HepG2 (cell line): ENCODE measurements at regions not wholly inside any gene's neighbourhood (a gene's known extent, or its start where the extent isn't known, plus 50 kb on each side); places are given as distances from the start of the nearest gene placed in this dataset.

Experiments used
- FOSL1 ChIP-seq: sonication (generic); formaldehyde crosslinking; IDR thresholded peaks from 2 replicates; pipeline ENCODE4 v1.9.0; 2021; ENCODE audit warnings: missing genetic modification reagents, borderline replicate concordance
- HNF4G ChIP-seq, 2 experiments: sonication (generic) in 1 of 2; formaldehyde crosslinking in 1 of 2; IDR thresholded peaks; 2 replicates each; pipeline versions ENCODE4 v1.4.0 to v1.6.1; 2011 to 2020; ENCODE audit warnings: borderline replicate concordance in 2 of 2, low read depth in 2 of 2, mild to moderate bottlenecking in 2 of 2, low read length in 1 of 2, missing genetic modification reagents in 1 of 2, moderate library complexity in 1 of 2
- NFATC3 ChIP-seq: sonication (generic); formaldehyde crosslinking; IDR thresholded peaks from 2 replicates; pipeline ENCODE4 v1.5.1; 2020; ENCODE audit warnings: mild to moderate bottlenecking, missing genetic modification reagents
- NFE2L2 ChIP-seq: fragments of 150-350 bp; IDR thresholded peaks from 2 replicates; pipeline ENCODE4 v1.6.1; 2014; ENCODE audit warnings: low read length
- NR1H2 ChIP-seq: sonication (generic); formaldehyde crosslinking; IDR thresholded peaks from 2 replicates; pipeline ENCODE4 v1.8.1; 2022; ENCODE audit warnings: low read depth, missing genetic modification reagents, borderline replicate concordance
- RFX5 ChIP-seq: IDR thresholded peaks from 2 replicates; pipeline ENCODE4 v1.6.1; 2011; ENCODE audit warnings: low read depth, low read length, improper control_type of control experiment
- TBP ChIP-seq: sonication (generic); formaldehyde crosslinking; IDR thresholded peaks from 2 replicates; pipeline ENCODE4 v1.5.0; 2020; ENCODE audit warnings: missing genetic modification reagents
- ZBTB8A ChIP-seq: sonication (generic); formaldehyde crosslinking; IDR thresholded peaks from 2 replicates; pipeline ENCODE4 v1.4.0; 2020; ENCODE audit warnings: mild to moderate bottlenecking, low read depth, missing genetic modification reagents, borderline replicate concordance
- ZNF207 ChIP-seq: fragments of 450-650 bp; IDR thresholded peaks from 2 replicates; pipeline ENCODE4 v1.6.1; 2016; ENCODE audit warnings: antibody characterized with exemption, borderline replicate concordance
- ZNF350 ChIP-seq: sonication (generic); formaldehyde crosslinking; IDR thresholded peaks from 2 replicates; pipeline ENCODE4 v1.4.0; 2020; ENCODE audit warnings: mild to moderate bottlenecking, low read depth, missing genetic modification reagents, borderline replicate concordance
- ZNF713 ChIP-seq: sonication (generic); formaldehyde crosslinking; IDR thresholded peaks from 2 replicates; pipeline ENCODE4 v1.4.0; 2020; ENCODE audit warnings: mild to moderate bottlenecking, missing genetic modification reagents
- TF ChIP-seq, protein P1 (sequence below): sonication (generic); formaldehyde crosslinking; IDR thresholded peaks from 2 replicates; pipeline ENCODE4 v1.5.0; 2020; ENCODE audit warnings: mild to moderate bottlenecking, missing genetic modification reagents, moderate library complexity
- TF ChIP-seq, protein P2 (sequence below): sonication (generic); formaldehyde crosslinking; IDR thresholded peaks from 2 replicates; pipeline ENCODE4 v1.5.1; 2020; ENCODE audit warnings: mild to moderate bottlenecking, missing genetic modification reagents, moderate library complexity
- TF ChIP-seq, protein P3 (sequence below): sonication (generic); formaldehyde crosslinking; IDR thresholded peaks from 2 replicates; pipeline ENCODE4 v1.8.1; 2023; ENCODE audit warnings: mild to moderate bottlenecking, missing genetic modification reagents

DNA sequence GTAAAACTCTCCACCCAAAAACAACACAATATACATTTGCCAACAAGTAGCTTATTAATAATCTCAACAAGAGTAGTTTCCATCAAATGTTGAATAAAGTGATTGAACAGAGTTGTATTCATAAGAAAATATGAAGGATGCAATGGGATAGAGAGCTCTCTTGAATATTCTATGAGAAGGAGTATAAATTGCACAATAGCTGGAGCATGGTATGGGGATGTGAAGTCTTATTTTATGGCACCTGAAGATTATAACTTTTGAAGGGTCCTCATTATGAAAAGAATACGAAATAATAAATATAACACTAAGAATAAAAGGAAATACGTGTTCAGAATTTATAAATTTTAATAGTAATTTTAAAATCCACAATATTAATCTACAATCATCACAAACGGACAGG lies 1415.1 kb downstream of the KCNT2 start:
- TF ChIP-seq, protein P1, sequence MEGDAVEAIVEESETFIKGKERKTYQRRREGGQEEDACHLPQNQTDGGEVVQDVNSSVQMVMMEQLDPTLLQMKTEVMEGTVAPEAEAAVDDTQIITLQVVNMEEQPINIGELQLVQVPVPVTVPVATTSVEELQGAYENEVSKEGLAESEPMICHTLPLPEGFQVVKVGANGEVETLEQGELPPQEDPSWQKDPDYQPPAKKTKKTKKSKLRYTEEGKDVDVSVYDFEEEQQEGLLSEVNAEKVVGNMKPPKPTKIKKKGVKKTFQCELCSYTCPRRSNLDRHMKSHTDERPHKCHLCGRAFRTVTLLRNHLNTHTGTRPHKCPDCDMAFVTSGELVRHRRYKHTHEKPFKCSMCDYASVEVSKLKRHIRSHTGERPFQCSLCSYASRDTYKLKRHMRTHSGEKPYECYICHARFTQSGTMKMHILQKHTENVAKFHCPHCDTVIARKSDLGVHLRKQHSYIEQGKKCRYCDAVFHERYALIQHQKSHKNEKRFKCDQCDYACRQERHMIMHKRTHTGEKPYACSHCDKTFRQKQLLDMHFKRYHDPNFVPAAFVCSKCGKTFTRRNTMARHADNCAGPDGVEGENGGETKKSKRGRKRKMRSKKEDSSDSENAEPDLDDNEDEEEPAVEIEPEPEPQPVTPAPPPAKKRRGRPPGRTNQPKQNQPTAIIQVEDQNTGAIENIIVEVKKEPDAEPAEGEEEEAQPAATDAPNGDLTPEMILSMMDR (CRISPR knock-in tag): no peak
- TF ChIP-seq, protein P2, sequence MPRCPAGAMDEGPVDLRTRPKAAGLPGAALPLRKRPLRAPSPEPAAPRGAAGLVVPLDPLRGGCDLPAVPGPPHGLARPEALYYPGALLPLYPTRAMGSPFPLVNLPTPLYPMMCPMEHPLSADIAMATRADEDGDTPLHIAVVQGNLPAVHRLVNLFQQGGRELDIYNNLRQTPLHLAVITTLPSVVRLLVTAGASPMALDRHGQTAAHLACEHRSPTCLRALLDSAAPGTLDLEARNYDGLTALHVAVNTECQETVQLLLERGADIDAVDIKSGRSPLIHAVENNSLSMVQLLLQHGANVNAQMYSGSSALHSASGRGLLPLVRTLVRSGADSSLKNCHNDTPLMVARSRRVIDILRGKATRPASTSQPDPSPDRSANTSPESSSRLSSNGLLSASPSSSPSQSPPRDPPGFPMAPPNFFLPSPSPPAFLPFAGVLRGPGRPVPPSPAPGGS (CRISPR knock-in tag): no peak
- TF ChIP-seq ZNF713 (no peak), FOSL1 (CRISPR knock-in tag) (no peak), ZNF350 (CRISPR knock-in tag) (no peak), ZNF207 (no peak), NFATC3 (CRISPR knock-in tag) (no peak), NR1H2 (CRISPR knock-in tag) (no peak), ZBTB8A (CRISPR knock-in tag) (no peak), RFX5 (no peak), HNF4G (IDR thresholded peaks at IDR 0.05; ENCODE audit: borderline replicate concordance, low read depth, low read length) (no peak), HNF4G (CRISPR knock-in tag; IDR thresholded peaks at IDR 0.05; ENCODE audit: borderline replicate concordance, low read depth) (no peak), TBP (no peak), NFE2L2 (no peak)
- TF ChIP-seq, protein P3, sequence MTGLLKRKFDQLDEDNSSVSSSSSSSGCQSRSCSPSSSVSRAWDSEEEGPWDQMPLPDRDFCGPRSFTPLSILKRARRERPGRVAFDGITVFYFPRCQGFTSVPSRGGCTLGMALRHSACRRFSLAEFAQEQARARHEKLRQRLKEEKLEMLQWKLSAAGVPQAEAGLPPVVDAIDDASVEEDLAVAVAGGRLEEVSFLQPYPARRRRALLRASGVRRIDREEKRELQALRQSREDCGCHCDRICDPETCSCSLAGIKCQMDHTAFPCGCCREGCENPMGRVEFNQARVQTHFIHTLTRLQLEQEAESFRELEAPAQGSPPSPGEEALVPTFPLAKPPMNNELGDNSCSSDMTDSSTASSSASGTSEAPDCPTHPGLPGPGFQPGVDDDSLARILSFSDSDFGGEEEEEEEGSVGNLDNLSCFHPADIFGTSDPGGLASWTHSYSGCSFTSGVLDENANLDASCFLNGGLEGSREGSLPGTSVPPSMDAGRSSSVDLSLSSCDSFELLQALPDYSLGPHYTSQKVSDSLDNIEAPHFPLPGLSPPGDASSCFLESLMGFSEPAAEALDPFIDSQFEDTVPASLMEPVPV: no peak
